ENCODE measurements at regions not wholly inside any gene's neighbourhood (a gene's known extent, or its start where the extent isn't known, plus 50 kb on each side); places are given as distances from the start of the nearest gene placed in this dataset.
"Not testable (repeated sequence)": the region's sequence is repeated elsewhere in the genome, so short reads cannot be mapped to it uniquely, and the experiment has no call there.

- DNase-seq: no peak
Observed at GRCh38 chr21:15442743-15443469, 286.9 kb upstream of the USP25 start.

GRCh38 chr21:15443740-15444117 is 286.1 kb upstream of the USP25 start:
- DNase-seq: no peak

- DNase-seq: no peak
Observed at GRCh38 chr21:15444118-15444960, 285.4 kb upstream of the USP25 start.

GRCh38 chr21:15445327-15445726 is 284.5 kb upstream of the USP25 start:
- DNase-seq: no peak

- no peak for DNase-seq
Observed at GRCh38 chr21:15446223-15446622, 283.6 kb upstream of the USP25 start.

- DNase-seq: no peak
Observed at GRCh38 chr21:15449556-15449955, 280.2 kb upstream of the USP25 start.

- no peak for DNase-seq
Observed at GRCh38 chr21:15453261-15453660, 276.5 kb upstream of the USP25 start.

- not testable (repeated sequence) for DNase-seq
Observed at GRCh38 chr21:15453785-15454184, 276.0 kb upstream of the USP25 start.

GRCh38 chr21:15454931-15455330 is 274.9 kb upstream of the USP25 start:
- not testable (repeated sequence) for DNase-seq

GRCh38 chr21:15455819-15456462 is 273.8 kb upstream of the USP25 start:
- DNase-seq: no peak

- no peak for DNase-seq
Observed at GRCh38 chr21:15457965-15458364, 271.8 kb upstream of the USP25 start.

- DNase-seq: no peak
Observed at GRCh38 chr21:15462092-15462491, 267.7 kb upstream of the USP25 start.

- no peak for DNase-seq
Observed at GRCh38 chr21:15466329-15466728, 263.5 kb upstream of the USP25 start.

GRCh38 chr21:15468368-15468767 is 261.4 kb upstream of the USP25 start:
- no peak for DNase-seq

- no peak for DNase-seq
Observed at GRCh38 chr21:15472108-15473040, 257.4 kb upstream of the USP25 start.

GRCh38 chr21:15477773-15478172 is 252.0 kb upstream of the USP25 start:
- DNase-seq: not testable (repeated sequence)

GRCh38 chr21:15480160-15480559 is 249.6 kb upstream of the USP25 start:
- no peak for DNase-seq

- peak; percentile 39 to 68 (median 48) for DNase-seq
Observed at GRCh38 chr21:15483138-15483780, 246.5 kb upstream of the USP25 start.

GRCh38 chr21:15486460-15487195 is 243.2 kb upstream of the USP25 start:
- DNase-seq: no peak

GRCh38 chr21:15487196-15487550 is 242.6 kb upstream of the USP25 start:
- no peak for DNase-seq

- DNase-seq: no peak
Observed at GRCh38 chr21:15491100-15491499, 238.7 kb upstream of the USP25 start.

Data from activated naive CD4-positive, alpha-beta T cell (primary cell).